Transverse colon (tissue), 4 donors: ENCODE measurements at regions not wholly inside any gene's neighbourhood (a gene's known extent, or its start where the extent isn't known, plus 50 kb on each side); places are given as distances from the start of the nearest gene placed in this dataset.

Source experiments
- DNase-seq: peaks from one replicate; pipeline ENCODE4 v3.0.0-alpha.2; 2019
- H3K27ac ChIP-seq, 4 donors: fragments of 200-600 bp; sonication (generic); 2 replicates each; pipeline ENCODE4 v1.5.1; 2016 to 2018; ENCODE audit warnings: inconsistent platforms in 4 of 4
- H3K27me3 ChIP-seq: fragments of 200-600 bp; sonication (generic); 2 replicates; pipeline ENCODE4 v1.5.1; 2017; ENCODE audit warnings: inconsistent platforms
- H3K36me3 ChIP-seq, 4 donors: fragments of 200-600 bp; sonication (generic); 2 replicates each; pipeline ENCODE4 v1.5.1; 2017 to 2019; ENCODE audit warnings: inconsistent platforms in 4 of 4
- H3K4me1 ChIP-seq, 4 donors: fragments of 200-600 bp; sonication (generic); 2 replicates each; pipeline ENCODE4 v1.5.1; 2017 to 2020; ENCODE audit warnings: inconsistent platforms in 4 of 4
- H3K4me3 ChIP-seq, 4 donors: fragments of 200-600 bp; sonication (generic); 1 replicate in 1 of 4; 2 replicates in 3 of 4; pipeline versions ENCODE4 v1.5.1 to v1.6.1; 2017 to 2019; ENCODE audit warnings: inconsistent platforms in 4 of 4
- H3K9me3 ChIP-seq, 2 donors: fragments of 200-600 bp; sonication (generic); 2 replicates each; pipeline ENCODE4 v1.5.1; 2017 to 2019; ENCODE audit warnings: inconsistent platforms in 2 of 2
- EP300 ChIP-seq: sonication (generic); formaldehyde crosslinking; IDR thresholded peaks from one replicate; pipeline ENCODE4 v1.6.1; 2017; ENCODE audit warnings: antibody characterized with exemption, low read depth
- POLR2A ChIP-seq: fragments of 450-650 bp; IDR thresholded peaks from one replicate; pipeline ENCODE4 v1.6.1; 2016; ENCODE audit warnings: antibody characterized with exemption, mild to moderate bottlenecking, moderate library complexity
- POLR2AphosphoS5 ChIP-seq, 3 donors: sonication (generic); formaldehyde crosslinking; IDR thresholded peaks; one replicate each; pipeline ENCODE4 v1.6.1; 2016; ENCODE audit warnings: antibody characterized with exemption in 3 of 3
- WGBS, 2 donors: methylation state at CpG; one replicate each; pipeline ENCODE4 v1.1.5; 2018; ENCODE audit warnings: low coverage in 1 of 2; 5-methylcytosine and 5-hydroxymethylcytosine counted together
- in situ Hi-C, 4 donors: fragments of 200-750 bp; cut with MboI; loops; one replicate each; pipeline versions ENCODE4 v1.15.0 to v1.15.1; 2017; ENCODE audit warnings: low sequenced_read_pairs in 3 of 4, low pct_ligation_motif_present in 1 of 4, low pct_unique_long_range_greater_than_20kb in 1 of 4
- intact Hi-C: fragments of 100-400 bp; cut with DNase I; formaldehyde crosslinking; loops from one replicate; pipeline ENCODE4 v1.15.1; 2023; ENCODE audit warnings: low total_unique reads
- TF ChIP-seq, protein P1 (sequence below), 5 experiments: fragments of 200-600 bp in 3 of 5; fragments of 450-650 bp in 2 of 5; sonication (generic) in 3 of 5; IDR thresholded peaks; 1 replicate in 2 of 5; 2 replicates in 3 of 5; pipeline ENCODE4 v1.5.1; 2016 to 2017; ENCODE audit warnings: antibody characterized with exemption in 5 of 5, inconsistent platforms in 3 of 5, mild to moderate bottlenecking in 2 of 5, moderate library complexity in 1 of 5

DNA sequence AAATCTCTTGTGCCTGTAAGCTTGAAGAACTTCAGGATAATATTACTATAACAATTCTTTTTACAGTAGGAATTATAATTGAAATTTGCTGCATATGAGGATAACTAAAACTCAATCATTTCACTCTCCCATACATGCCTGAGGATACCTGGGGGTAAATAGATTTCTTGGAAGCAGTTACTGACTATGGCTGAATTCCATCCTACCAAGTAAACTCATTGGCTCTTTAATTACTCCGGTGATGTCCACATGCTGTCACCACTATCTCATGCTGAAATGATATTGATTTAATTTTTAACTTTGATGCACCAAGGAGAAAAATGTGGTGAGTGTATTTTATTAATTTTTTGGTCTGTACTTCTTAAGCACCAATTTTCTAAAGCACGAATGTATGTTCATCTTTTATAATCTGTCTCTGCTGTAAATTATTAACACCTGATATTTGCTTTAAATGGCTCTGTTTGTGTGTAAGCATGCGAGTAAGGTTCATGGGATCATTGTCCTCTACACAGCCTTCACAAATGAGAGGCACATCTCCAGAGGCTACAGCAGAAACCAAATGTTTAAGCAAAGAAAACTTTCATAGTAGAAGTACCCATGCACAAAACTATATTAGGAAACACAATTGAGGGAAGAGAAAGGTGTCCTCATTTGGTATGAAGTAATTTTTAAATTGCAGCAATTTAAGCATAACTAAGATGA is 164.2 kb upstream of the POU3F2 start:
- TF ChIP-seq EP300 = no peak
- TF ChIP-seq POLR2A = no peak
- TF ChIP-seq, protein P1, sequence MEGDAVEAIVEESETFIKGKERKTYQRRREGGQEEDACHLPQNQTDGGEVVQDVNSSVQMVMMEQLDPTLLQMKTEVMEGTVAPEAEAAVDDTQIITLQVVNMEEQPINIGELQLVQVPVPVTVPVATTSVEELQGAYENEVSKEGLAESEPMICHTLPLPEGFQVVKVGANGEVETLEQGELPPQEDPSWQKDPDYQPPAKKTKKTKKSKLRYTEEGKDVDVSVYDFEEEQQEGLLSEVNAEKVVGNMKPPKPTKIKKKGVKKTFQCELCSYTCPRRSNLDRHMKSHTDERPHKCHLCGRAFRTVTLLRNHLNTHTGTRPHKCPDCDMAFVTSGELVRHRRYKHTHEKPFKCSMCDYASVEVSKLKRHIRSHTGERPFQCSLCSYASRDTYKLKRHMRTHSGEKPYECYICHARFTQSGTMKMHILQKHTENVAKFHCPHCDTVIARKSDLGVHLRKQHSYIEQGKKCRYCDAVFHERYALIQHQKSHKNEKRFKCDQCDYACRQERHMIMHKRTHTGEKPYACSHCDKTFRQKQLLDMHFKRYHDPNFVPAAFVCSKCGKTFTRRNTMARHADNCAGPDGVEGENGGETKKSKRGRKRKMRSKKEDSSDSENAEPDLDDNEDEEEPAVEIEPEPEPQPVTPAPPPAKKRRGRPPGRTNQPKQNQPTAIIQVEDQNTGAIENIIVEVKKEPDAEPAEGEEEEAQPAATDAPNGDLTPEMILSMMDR (IDR thresholded peaks at IDR 0.05) = no peak
- Histone ChIP-seq H3K27me3 (no peaks in the 10 kb centered on the region), H3K4me3 (no peak overlapping the region), H3K27ac (no peak overlapping the region), H3K9me3 (no peaks in the 10 kb centered on the region), H3K36me3 (no peaks in the 10 kb centered on the region), H3K4me1 (no peaks in the 10 kb centered on the region)
- intact Hi-C loops = no loop called here
- WGBS, 2 donors = 43 to 54% methylated on average over 3 of the region's 3 CpGs
- in situ Hi-C loops = no loop called here
- no peak for DNase-seq

DNA sequence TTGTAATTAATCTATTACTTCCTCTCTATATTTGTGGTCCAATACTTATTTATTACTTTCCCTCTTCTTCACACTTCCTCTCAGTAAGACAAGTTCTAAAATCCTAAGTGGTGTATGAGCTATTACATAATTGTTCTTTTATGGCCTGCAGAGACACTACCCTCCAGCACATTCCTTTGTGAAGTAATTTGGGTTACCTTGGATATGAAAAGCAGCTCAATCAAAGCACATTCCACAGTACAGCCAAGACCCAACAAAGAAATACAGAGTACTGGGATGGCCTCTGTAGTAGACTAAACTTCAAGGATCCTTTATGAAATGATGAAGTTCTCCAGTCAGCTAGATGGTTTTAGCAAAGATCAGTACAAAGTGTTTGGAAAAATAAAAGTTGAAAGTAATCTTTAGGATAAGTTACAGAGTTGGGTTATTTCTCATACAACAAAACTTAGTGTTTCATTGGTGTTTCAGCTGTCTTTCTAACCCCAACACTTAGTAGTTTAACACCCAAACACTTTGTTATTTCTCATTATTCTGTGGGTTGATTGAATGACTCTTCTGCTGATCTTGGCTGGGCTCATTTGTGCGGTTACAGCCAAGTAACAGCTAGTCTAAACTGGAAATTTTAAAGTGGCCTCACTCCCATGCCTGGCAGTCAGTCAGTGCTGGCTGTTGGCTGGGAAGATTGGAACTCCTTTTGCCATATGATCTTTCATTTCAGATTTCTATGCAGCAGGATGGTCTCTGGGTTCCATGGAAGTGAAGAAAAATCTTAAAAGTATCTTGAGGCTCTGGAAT is 161.5 kb upstream of the POU3F2 start:
- intact Hi-C loops = no loop called here
- Histone ChIP-seq H3K36me3 (no peaks in the 10 kb centered on the region), H3K4me3 (no peak overlapping the region), H3K4me1 (no peaks in the 10 kb centered on the region), H3K27me3 (no peaks in the 10 kb centered on the region), H3K27ac (no peak overlapping the region), H3K9me3 (no peaks in the 10 kb centered on the region)
- 60 to 63% methylated on average over 1 of the region's 1 CpG for WGBS, 2 donors
- no peak for DNase-seq
- in situ Hi-C loops = no loop called here
- no peak for TF ChIP-seq POLR2A
- TF ChIP-seq, protein P1 (IDR thresholded peaks at IDR 0.05) = no peak
- no peak for TF ChIP-seq EP300

DNA sequence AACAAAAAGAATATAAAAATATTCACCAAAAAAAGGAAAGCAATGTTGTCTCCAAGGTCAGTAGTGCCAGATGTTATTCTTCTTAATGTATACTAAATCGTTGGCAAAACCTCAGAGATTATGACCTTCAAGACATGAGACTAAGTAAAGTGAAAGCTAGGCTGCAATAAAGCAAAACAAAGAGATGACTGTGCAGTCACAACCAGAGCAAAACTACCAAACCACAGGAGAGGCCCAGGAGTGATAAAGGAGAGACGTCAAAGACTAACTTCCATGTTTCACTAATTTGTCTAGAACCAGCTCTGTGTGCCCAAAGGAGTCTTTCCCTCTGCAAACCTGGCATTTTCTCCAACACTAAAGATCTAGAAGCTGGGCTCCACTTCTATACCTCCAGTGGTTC is 155.9 kb upstream of the POU3F2 start:
- intact Hi-C loops = no loop called here
- DNase-seq = no peak
- in situ Hi-C loops = no loop called here
- H3K4me3 ChIP-seq = no peak overlapping the region
- H3K27ac ChIP-seq = no peak overlapping the region
- no peaks in the 10 kb centered on the region for H3K36me3 ChIP-seq
- TF ChIP-seq EP300 (no peak), POLR2AphosphoS5 (IDR thresholded peaks at IDR 0.05) (no peak), POLR2A (no peak)
- TF ChIP-seq, protein P1 (IDR thresholded peaks at IDR 0.05) = no peak
- WGBS, 2 donors = 26 to 50% methylated on average over 1 to 2 of the region's 2 CpGs
- H3K9me3 ChIP-seq = no peaks in the 10 kb centered on the region
- H3K4me1 ChIP-seq = no peaks in the 10 kb centered on the region
- H3K27me3 ChIP-seq = no peaks in the 10 kb centered on the region

DNA sequence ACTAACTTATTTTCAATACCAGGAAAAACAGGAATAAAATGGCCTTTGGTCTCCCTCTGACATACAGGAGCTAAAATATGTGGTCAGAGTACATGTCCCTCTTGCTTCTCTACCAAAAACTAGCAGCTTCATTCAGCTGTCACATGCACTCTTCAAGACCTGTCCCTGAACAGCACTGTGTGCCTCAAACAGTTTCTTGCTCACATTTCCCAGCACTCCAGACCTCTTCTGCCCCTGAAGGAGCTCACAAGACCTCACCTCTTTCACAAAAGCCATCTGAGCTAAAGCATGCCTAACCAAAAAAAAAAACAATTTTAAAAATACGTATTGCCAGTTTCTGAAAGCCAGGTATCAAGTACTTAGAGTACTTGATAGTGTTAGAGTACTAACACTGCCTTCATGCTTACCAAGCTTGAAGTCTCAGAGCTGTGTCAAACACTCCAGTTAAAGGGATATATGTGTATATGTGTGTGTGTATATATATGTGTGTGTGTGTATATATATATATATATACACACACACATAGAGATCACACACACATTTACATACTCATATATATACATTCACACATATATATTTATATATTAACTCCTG is 148.3 kb upstream of the POU3F2 start:
- Histone ChIP-seq H3K27ac (no peak overlapping the region), H3K36me3 (no peaks in the 10 kb centered on the region), H3K27me3 (no peaks in the 10 kb centered on the region), H3K9me3 (no peaks in the 10 kb centered on the region), H3K4me3 (no peak overlapping the region), H3K4me1 (no peaks in the 10 kb centered on the region)
- TF ChIP-seq EP300 (no peak), POLR2A (no peak), POLR2AphosphoS5 (IDR thresholded peaks at IDR 0.05) (no peak)
- TF ChIP-seq, protein P1 (IDR thresholded peaks at IDR 0.05) = no peak
- WGBS, 2 donors = 75 to 100% methylated on average over 1 of the region's 1 CpG
- DNase-seq = no peak
- intact Hi-C loops = no loop called here
- in situ Hi-C loops = no loop called here
